ENCODE measurements at regions not wholly inside any gene's neighbourhood (a gene's known extent, or its start where the extent isn't known, plus 50 kb on each side); places are given as distances from the start of the nearest gene placed in this dataset.
"Not testable (repeated sequence)": the region's sequence is repeated elsewhere in the genome, so short reads cannot be mapped to it uniquely, and the experiment has no call there.

DNA sequence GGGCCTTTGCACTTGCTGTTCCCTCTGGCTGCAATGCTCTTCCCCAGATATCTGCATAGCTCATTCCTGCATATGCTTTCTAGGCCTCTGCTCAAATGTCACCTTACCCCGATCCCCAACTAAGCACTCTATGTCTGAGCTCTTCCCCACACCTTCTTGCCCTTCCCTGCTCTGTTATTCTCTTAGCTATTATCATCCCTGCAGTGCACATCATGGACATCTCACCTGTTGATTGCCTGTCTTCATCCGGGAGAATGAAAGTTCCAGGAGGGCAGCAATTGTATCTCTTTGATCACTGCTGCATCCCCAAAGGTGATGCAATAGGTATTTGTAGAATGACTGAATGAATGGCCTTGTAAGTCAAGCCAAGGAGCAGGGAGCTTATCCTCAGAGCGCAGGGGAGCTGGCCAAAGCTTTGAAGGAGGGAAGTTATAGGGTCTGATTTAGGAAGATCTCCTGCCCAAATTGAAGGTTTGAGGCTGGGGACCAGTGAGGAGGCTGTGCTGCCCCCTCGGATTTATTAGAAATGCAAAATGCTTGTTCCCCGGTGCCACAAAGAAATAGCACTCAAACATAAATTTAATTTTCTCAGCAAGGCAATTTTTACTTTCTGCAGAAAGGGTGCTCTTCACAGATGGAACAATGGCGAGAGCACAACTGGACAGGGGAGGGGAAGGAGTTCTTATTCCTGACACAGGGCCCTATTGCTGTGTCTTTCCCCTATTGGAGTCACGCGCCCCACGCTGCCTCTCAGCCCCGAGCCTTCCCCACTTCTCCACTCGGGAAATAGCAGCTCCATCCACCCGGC, 631.1 kb downstream of the MATN1 start:
- no peak for DNase-seq (ENCODE audit: low spot score)

DNA sequence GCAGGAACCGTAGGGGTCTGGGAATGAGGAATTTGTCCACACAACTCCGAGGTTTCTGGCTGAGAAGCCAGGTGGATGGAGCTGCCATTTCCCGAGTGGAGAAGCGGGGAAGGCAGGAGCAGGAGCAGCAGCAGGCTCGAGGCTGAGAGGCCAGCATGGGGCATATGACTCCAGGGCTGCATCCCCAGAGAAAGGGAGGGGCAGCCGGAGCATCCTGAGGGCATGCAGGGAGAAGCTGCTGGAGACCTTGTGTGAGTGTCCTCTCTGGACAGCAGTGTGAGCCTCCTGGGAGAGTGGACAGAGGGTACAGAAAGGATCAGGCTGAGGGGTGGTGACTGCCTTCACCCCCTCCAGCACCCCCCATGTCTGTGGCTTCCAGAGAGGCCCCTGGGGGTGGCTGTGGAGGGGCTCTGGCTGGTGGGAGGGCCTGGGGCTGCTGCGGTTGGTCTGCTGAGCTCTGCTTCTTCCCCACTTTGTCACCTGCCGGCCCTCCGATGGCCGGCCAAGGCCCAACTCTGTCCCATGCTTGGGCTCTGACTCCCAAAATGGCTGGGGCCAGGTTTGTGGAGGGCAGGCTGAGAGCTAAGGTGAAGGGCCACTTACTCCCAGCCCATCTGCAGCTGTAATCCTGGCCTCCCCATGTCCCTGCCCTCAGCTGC, 633.1 kb downstream of the MATN1 start:
- no peak for DNase-seq (ENCODE audit: low spot score)

DNA sequence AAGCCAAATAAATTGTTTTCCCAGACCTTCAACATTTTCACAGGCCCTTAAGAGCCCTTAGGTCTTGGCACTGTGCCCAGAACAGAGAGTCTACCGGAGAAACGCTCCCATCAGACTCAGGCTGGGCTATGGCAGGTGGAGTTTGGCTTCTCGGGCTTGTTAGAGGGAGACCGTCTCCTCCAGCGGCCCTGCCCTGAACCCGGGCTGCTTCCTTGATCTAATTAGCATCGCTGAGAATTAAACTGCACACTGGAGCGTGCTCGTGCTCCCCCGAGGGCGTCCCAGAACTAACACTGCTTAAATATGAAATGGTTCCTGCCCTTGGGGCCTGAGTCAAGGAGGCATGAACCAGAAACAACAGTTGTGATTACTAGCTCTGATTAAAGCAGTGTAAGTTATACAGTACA, 634.4 kb downstream of the MATN1 start:
- DNase-seq (ENCODE audit: low spot score), result no peak

GRCh38 chr1:30088594-30088993, 634.8 kb downstream of the MATN1 start:
- DNase-seq (ENCODE audit: low spot score), result no peak

GRCh38 chr1:30087465-30087864, 635.9 kb downstream of the MATN1 start:
- DNase-seq (ENCODE audit: low spot score), result no peak

DNA sequence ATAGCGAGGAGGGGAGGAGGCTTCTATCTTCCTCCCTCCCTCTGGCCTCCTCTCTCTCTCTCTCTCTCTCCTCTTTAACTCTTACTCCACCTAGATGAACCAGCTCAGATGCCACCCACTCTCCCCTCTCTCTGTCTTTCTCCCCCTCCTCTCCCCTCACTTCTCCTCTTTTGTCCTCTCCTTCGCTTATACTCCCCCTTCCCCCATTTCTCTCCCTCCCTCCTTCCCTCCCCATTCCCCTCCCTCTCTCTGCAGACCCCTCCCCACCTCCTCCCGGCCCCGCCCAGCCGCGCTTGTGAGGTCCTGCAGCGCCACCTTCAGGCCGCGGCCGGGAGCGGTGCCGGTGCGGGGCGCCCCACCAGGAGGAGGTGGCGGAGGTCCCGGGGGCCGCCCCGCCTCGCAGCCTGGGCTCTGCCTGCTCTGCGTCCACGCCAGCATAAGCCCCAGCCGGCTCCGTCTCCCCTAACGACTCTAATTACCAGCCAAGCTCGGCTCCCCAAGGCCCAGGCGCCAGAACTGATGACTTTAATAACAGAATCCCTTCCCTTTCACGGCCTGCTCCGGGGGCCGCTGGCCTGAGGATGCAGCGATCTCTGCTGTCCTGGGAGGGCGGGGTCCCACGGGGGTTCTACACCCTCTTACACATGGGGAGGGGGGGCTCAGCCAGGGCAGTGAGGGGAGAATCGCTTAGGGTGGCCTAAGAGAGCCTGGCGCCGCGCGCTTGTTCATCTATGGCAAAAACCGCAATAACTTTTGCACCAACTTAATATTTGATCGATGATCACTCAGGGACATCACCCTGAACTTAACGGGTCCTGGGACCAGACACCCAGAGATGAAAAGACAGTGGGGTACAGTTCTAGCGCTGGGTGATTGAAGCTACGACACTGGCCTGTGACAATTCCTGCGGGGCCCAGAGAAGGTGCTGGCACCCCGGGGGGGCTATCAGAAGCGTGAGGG, 637.3 kb downstream of the MATN1 start:
- peak; percentile 36 for DNase-seq (ENCODE audit: low spot score)

DNA sequence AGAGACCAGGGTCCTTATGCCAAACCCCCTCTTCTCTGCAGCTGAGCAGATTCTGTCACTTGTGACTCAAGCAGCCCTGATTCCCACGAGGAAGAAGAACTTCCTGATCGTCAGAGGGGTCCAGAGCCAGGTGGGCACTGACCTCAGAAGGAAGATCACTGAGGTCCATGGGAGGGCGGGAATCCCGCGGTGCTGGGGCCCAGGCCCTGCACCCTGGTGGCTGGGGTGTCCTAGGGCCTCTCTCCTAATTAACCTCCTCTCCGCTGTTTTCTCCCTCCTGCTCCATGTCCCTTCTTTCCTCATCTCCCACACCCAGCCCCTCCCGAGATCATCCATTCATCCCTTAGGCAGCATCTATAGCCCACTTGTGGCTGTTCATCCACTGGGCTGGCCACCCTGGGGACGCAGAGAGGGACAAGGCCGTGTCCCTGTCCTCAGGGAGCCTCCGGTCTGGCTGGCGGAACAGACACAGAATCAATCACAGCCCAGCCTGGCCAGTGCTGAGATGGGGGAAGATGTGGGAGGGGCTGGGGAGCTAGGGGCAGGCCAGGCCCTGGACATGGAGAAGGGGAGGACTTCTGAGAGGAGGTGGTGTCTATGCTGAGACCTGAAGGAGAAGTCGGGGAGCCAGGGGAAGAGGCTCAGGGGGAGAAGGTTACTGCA, 638.3 kb downstream of the MATN1 start:
- DNase-seq (ENCODE audit: low spot score), result no peak

- DNase-seq (ENCODE audit: low spot score), result no peak
These were observed 639.5 kb downstream of the MATN1 start for GRCh38 chr1:30083800-30084464.

- no peak for DNase-seq (ENCODE audit: low spot score)
These were observed 641.8 kb downstream of the MATN1 start for GRCh38 chr1:30081379-30082102.

- DNase-seq (ENCODE audit: low spot score), result not testable (repeated sequence)
These were observed 647.5 kb downstream of the MATN1 start for GRCh38 chr1:30075916-30076315.

- DNase-seq (ENCODE audit: low spot score), result no peak
These were observed 654.5 kb downstream of the MATN1 start for GRCh38 chr1:30068787-30069472.

DNA sequence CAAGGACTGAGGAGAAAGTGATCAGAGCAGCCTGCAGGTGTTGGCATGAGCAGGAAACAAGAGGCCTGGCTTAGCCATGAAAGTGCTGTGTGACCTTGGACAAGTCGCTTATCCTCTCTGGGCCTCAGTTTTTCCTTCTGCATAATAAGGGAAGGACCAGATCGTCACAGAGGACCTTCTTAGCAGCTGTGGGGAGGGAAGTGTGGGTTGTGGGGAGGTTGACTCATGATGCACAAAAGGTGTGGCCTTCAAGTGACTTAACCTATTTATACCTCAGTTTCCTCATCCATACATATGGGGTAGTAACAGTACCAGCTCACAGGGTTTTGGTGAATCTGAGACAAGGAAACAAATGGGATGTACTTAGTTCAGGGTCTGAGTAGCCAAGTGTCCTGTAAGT, 658.8 kb downstream of the MATN1 start:
- no peak for DNase-seq (ENCODE audit: low spot score)

- DNase-seq (ENCODE audit: low spot score), result no peak
These were observed 659.6 kb downstream of the MATN1 start for GRCh38 chr1:30063621-30064280.

- DNase-seq (ENCODE audit: low spot score), result no peak
These were observed 661.8 kb downstream of the MATN1 start for GRCh38 chr1:30061292-30062220.

GRCh38 chr1:30060738-30061137, 662.6 kb downstream of the MATN1 start:
- no peak for DNase-seq (ENCODE audit: low spot score)

- DNase-seq (ENCODE audit: low spot score), result no peak
These were observed 664.4 kb downstream of the MATN1 start for GRCh38 chr1:30058970-30059369.

GRCh38 chr1:30054126-30054525, 669.3 kb downstream of the MATN1 start:
- no peak for DNase-seq (ENCODE audit: low spot score)

DNA sequence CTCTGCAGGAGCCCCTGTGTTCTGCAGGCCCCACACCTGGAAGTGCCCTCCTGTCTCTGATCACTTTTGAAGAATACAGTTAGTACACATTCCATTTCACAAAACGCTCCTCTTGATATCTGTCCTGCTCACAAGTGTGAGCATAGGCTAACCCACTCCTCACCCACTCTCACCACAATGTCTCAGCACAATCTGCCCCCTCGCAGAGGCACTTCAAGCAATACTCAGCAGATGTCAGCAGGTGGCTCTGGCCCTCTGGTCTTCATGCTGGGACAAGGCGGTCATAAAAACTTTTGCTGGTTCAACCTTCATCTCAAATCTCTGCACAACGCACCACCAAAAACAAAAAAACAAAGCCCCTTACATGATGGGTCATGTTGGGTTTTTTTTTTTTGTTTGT, 671.2 kb downstream of the MATN1 start:
- DNase-seq (ENCODE audit: low spot score), result no peak

Measured in Ammon's horn (tissue), 1 donor.